NCI-H345 treated with DMSO at 0.1 percent for 48 hours (cell line): ENCODE measurements at regions not wholly inside any gene's neighbourhood (a gene's known extent, or its start where the extent isn't known, plus 50 kb on each side); places are given as distances from the start of the nearest gene placed in this dataset.
"Not testable (repeated sequence)": the region's sequence is repeated elsewhere in the genome, so short reads cannot be mapped to it uniquely, and the experiment has no call there.

Experiments used
- DNase-seq: peaks from one replicate; lab custom pipeline; 2025; ENCODE audit not compliant: unreplicated experiment; lab: John Stamatoyannopoulos, UW

DNA sequence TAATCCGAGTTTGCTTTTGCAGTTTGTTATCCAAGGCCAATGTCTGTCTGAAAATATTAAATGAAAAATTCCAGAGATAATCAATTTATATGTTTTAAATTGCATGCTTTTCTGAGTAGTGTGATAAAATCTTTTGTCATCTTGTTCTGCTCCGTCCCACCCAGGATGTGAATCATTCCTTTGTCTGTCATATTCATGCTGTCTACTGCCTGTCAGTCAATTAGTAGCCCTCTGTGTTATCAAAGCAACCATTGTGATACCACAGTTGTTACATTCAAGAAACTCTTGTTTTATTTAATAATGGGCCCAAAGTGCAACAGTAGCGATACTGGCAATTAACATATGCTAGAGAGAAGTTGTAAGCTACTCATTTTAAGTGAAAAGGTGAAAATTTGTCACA, 819.3 kb downstream of the BRINP3 start:
- no peak for DNase-seq

DNA sequence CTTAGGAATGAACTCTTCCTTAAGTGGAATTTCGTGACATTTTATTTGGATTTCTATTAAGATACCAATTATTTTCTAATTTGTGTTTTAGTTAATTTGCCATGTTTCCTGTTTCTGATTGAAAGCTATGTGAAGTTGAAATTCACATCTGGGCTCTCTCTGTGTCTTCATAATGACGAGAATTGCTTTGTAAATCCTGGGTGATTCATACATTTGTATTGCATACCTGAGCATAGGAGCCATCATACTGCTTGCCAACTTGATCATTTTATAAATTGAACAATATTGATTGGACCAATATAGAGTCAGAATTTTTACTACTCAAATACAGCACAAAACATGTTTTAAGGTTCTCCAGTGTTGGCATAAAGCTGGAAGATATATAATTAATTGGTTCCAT, 817.9 kb downstream of the BRINP3 start:
- no peak for DNase-seq

DNA sequence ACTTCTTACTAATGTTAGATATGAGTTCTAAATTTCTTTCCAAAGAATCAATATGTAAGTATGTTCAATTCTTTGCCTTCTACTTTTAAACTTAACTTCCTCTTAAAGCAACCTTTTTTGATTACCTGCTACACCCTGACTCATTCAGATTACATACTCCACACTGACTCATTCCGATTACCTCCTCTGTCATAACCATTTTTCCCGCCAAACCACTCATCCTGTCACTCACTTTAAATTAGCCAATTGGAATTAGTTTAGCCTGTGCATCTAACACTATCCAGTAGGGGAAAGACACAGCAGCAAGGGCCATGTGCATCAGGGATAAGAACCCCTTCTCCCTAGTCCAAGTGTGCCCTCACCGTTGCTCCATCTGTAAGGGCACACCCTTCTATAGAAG, 815.5 kb downstream of the BRINP3 start:
- no peak for DNase-seq

DNA sequence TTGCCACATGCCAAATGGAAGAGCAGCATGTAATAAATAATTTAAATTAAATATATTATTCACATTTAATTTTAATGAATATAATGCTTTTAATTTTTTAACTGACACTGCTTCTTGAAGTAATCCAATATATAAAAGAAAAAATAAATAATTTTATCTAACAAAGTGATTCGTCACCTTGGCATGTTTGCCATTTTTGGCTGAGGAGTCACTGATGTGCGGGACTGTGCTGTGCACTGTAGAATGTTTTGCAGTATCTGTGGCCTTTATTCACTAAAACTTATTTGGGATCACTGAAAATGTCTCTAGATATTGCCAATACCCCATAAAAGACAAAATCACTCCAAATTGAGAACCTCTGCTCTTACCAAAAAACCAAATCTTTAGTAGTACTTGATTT, 807.8 kb downstream of the BRINP3 start:
- DNase-seq, result no peak

DNA sequence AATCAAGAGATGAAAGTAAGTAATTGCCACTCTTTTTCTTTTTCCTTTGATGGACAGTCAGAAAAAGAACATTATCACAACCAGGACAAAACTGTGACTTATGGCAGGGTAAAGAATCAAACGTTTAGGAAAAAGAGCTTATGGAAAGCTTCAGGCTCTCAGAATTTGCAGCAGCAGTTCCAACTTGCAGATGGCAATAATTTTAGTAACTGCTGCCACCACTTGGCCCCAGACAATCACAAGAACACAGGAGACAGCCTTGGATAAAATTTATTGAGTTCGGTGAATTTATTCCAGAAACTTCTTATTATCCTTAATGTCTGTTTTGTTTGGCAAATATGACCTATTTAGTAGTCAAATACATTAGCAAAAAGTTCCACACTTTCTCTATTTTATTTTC, 804.4 kb downstream of the BRINP3 start:
- no peak for DNase-seq

DNA sequence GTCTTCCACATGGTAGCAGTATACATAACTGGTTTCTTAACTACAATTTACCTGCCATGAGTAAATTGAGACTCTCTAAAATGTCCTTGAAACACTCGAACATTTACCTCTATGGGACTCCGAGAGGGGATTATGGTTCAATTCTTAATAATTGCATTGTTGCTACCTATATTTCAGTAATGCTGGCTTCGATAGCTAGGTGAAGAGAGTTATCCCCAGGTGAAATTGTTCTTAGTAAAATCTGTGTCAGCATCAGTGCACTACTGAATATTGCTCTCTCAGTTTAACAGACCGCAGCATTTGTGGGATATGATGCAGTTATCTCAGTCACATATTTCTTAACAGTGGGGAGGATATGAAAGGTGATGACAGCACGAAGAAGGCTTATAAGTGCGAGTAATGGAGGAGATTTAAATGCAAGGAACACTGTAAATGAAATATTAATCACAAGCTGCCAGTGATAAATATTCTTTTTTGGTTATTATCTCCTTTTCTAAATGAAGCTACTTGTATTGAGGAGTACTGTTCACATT, 801.9 kb downstream of the BRINP3 start:
- DNase-seq, result no peak

DNA sequence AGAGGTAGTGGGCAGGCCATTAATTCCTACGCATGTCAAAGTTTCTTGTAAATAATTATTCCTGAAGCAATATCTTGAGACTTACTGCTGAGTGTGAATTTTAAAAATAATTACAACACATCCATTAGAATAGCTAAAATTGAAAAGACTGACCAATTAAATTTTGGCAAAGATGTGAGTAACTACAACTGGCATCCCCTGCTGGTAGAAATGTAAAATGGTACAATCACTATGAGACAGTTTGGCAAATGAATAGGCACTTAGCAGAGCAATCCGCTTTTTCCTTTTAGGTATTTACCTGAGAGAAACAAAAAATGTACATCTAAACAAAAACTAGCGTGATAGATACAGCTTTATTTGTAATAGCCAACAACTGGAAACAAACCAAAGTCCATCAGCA, 798.9 kb downstream of the BRINP3 start:
- DNase-seq, result no peak

DNA sequence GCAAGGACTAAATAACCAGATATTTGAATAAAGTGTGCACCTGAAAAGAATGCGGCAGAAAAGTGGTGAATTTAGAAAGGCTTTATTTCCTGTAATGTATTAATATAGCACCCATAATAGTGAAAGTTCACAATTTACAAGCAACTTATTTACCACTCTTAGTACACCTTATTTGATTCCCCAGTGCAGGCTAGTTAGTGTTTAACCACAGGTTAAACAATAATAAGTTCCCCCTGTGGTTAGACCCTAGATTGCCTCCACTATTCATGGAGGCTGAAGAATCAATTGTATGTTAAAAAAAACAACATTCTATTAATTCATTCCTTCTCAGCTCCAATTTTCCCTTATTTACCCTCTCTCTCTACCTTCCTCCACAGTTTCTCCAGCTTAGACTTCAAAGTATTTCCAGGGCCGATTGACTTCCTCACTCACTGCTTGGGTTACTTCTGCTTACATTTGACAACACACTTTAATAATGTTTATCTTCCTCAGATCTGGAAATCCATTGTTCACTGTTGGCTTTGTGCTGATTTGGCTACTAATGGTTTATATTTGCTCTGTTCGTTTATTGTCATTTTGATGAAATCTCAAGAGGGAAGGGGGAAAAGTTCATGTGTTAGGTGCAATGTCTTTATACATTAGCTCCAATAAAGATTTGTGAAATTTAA, 796.3 kb downstream of the BRINP3 start:
- DNase-seq, result no peak

DNA sequence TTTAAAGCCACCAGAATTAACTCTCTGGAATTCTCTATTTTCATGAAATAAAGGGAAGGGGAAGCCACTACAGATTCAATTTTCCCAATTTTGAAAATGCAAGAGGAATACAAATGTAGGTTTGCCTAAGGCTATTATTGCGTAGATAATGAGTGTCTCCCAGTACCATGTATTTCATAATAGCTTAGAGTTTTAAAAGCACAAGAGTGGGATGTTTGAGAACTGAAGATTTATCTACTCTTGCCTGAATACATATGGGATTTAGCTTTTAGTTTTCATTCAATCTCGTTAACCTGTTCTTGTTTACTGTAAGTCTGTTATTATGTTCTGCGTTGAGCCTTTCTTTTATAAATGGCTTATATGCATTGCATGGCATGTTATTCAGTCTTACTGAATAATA, 795.1 kb downstream of the BRINP3 start:
- no peak for DNase-seq

DNA sequence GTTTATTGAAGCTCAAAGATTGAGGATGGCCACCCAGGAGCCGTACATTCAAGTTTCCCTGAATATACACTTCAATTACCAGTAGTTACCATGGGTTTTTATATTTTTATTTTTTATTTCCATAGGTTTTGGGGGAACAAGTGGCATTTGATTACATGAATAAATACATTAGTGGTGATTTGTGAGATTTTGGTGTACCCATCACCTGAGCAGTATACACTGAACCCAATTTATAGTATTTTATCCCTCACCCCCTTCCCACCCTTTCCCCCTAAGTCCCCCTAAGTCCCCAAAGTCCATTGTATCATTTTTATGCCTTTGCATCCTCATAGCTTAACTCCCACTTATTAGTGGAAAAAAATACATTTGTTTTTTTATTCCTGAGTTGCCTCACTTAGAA, 791.4 kb downstream of the BRINP3 start:
- DNase-seq, result no peak

DNA sequence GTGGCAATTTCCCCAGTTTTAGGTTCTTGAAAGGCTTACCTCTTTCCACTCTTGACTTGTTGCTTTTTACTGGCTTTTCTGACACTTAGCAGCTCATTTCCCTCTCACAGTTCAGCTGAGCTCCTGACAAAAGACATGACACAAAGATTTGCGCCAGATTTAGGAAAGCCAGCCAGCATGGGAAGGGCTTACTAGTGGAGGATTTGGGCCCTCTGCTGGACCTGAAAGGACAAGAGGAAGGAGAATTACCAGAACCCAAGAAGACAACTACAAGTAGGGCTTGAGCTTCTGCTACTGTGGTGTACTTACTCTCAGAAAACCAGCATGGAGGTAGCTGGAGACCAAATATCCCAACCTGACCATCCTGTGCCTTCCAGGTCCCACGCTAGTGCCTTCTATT, 784.5 kb downstream of the BRINP3 start:
- DNase-seq, result no peak

DNA sequence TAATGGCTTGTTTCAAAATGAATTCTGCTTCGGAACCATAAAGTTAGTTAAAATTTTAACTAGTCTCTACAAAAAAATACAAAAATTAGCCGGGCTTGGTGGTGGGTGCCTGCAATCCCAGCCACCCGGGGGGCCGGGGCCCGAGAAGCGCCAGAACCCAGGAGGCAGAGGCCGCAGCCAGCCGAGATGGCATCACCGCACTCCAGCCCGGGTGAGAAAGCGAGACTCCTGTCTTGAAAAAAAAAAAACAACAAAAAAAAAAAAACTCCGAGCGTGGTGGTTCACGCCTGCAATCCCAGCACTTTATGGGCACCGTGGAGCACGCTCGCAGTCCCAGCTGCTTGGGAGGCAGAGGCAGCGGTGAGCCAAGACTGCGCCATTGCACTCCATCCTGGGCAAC, 781.4 kb downstream of the BRINP3 start:
- no peak for DNase-seq

DNA sequence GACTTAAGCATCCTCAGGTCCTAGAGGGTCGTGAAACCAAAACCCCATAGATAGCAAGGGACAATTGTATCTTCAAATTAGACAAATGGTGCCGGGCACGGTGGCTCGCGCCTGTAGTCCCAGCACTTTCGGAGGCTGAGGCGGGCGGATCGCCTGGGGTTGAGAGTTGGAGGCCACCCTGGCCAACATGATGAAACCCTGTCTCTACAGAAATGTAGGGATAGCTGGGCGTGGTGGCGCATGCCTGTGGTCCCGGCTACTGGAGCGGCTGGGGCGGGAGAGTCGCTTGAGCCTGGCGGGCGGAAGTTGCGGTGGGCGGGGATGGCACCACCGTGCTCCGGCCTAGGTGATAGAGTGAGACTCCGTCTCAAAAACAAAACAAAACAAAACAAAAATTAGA, 780.6 kb downstream of the BRINP3 start:
- DNase-seq, result no peak

DNA sequence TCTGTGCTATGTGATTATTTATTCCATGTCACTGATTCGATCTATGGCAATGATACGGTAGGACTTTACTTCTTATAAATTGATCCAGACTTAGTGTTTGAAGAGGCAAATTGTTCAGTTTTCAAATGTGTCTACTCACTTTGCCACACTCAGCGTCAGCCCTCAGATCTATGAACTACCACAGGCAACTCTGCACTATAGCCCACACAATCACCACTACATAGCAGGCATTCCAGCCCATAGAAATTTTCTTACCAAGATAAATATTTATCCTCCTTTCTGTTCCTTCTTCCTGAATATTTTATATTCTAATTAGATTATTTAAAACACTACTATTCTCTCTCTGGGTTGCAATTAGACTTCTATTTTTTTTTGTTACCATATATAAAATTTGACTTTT, 776.1 kb downstream of the BRINP3 start:
- DNase-seq, result no peak

DNA sequence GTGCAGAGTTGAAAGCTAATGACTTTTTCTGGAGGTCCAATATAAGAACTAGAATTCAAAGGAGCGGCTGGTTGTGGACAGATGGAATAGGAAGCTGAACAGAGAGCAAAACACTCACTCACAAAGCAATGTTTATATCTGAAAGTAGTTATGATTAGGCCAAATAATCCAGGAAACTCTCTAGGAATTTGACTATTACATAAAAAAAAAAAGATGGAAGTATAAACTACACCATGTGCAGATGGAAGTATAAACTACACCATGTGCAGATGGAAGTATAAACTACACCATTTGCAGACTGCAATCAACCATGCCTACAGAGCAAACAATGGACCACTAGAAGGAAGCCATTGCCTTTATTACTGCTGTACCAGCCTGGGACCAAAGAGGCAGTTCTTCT, 771.1 kb downstream of the BRINP3 start:
- DNase-seq, result no peak

DNA sequence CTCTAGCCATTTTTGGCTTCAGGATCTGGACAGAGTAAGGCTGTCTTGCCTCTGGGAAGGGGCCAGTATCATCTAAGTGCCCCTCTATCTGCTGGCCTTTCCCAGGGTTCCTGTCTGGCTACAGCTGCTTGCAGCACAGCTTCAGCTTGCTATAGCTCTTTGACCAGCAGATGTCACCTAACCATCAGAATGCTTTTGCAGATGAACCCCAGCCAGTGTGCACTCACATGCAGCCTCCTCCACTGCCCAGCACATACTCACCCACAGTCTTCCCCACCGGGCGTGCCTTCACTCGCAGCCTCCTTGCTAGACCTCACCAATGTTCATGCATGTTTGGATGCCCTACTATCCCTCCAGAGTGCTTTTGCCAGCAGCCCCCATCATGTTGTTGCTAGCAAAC, 769.0 kb downstream of the BRINP3 start:
- no peak for DNase-seq

DNA sequence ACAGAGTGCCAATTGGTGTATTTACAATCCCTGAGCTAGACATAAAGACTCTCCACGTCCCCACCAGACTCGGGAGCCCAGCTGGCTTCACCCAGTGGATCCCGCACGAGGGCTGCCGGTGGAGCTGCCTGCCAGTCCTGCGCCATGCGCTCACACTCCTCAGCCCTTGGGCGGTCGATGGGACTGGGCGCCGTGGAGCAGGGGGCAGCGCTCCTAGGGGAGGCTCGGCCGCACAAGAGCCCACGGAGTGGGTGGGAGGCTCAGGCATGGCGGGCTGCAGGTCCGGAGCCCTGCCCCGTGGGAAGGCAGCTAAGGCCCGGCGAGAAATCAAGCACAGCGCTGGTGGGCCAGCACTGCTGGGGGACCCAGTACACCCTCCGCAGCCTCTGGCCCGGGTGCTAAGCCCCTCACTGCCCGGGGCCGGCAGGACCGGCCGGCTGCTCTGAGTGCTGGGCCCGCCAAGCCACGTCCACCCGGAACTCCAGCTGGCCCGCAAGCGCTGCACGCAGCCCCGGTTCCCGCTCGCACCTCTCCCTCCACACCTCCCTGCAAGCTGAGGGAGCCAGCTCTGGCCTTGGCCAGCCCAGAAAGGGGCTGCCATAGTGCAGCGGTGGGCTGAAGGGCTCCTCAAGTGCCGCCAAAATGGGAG, 759.4 kb downstream of the BRINP3 start:
- not testable (repeated sequence) for DNase-seq

DNA sequence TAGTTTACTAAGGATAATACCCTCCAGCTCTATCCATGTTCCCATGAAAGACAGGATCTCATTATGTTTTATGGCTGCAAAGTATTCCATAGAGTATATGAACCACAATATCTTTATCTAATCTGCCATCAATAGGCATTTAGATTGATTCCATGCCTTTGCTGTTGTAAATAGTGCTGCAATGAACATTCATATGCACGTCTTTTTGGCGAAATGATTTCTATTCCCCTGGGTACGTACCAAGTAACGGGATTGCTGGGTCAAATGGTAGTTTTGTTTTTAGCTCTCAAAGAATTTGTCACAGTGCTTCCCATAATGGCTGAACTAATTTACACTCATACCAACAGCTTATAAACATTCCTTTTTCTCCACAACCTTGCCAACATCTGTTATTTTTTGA, 750.9 kb downstream of the BRINP3 start:
- no peak for DNase-seq

DNA sequence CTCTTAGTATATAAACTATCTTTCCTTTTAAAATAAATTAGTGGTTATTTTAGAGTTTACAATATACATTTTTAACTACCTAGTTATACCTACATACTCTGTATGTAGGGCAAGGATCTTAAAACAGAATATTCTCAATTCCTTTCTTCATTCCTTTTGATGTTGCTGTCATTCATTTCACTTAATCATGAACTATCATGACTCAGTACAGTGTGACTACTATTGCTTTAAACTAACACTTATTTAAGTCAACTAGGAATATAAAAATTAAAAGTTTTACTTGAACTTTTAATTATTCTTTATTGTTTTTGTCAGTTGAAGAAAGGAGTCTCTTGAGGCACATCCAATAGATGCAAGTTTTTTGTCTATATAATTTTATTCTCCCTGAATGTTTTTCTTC, 726.4 kb downstream of the BRINP3 start:
- no peak for DNase-seq

DNA sequence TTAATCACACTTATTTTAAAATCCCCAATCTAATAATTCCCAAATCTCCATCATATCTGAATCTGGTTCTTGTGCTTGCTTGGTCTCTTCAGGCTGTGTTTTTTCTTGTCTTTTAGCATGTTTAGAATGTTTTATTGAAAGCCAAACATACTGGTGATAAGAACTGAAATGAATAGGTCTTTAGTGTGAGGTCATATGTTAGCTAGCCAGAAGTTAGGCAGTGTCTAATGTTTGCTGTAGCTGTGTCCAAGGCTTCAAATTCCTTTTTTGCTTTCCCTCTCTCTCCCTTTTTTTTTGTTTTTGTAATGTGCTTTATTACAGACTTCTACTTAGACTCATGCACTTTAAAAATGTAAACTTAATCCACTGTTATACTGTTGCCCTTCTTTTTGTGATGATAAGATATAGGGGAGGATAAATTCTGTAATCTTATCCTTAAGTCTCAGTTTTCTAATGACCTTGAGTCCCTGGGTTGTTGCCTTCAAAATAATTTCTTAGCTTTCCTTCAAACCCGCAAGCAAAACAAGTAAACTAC, 725.1 kb downstream of the BRINP3 start:
- no peak for DNase-seq

DNA sequence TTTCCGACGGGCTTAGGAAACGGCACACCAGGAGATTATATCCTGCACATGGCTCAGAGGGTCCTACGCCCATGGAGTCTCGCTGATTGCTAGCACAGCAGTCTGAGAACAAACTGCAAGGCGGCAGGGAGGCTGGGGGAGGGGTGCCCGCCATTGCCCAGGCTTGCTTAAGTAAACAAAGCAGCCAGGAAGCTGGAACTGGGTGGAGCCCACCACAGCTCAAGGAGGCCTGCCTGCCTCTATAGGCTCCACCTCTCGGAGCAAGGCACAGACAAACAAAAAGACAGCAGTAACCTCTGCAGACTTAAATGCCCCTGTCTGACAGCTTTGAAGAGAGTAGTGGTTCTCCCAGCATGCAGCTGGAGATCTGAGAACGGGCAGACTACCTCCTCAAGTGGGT, 722.6 kb downstream of the BRINP3 start:
- not testable (repeated sequence) for DNase-seq
